NCI-H1436 treated with DMSO at 0.1 percent for 48 hours (cell line): ENCODE measurements at regions not wholly inside any gene's neighbourhood (a gene's known extent, or its start where the extent isn't known, plus 50 kb on each side); places are given as distances from the start of the nearest gene placed in this dataset.

Experiments
- DNase-seq: peaks from one replicate; lab custom pipeline; 2025; lab: John Stamatoyannopoulos, UW

DNA sequence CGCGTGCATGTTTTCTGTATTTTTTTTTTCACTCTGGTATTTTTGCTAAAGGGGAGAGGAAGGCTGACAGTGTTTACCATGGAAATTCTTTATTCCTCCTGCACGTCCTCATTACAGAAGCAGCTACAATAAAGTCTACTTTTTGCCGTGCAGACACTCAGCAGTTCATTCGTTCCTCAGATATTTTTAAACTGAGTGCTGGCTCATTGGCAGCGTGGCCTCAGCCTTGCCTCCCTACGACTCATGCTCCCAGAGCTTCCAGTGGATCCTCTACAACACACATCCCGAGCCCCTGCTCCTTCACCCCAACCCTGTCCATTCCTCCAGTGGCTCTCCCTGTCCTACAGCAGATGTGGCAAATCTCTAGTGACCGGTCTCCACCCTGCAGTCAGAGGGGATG lies 239.2 kb upstream of the ZMIZ1 start:
- DNase-seq, result no peak

GRCh38 chr10:78830062-78830975 lies 238.4 kb upstream of the ZMIZ1 start:
- DNase-seq, result no peak

DNA sequence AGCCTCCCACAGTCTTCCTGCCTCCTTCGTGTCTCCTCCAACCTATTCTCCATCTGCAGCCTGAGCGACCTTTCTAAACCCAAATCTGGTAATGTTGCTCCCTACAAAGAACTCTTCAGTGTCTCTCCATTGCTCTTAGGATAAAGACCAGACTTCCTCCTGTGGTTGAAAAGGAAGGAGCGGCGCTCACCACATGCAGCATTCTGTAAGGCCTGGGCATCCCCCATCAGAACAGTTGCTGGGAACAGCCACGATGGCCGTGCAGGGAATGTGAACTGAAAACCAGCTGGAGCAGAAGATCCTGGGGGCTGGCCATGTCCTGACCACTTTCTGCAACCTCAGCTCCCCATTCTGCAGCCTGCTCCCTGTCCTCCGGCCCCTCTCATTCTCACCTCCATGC lies 237.8 kb upstream of the ZMIZ1 start:
- no peak for DNase-seq

GRCh38 chr10:78831461-78831860 lies 237.3 kb upstream of the ZMIZ1 start:
- DNase-seq, result no peak

DNA sequence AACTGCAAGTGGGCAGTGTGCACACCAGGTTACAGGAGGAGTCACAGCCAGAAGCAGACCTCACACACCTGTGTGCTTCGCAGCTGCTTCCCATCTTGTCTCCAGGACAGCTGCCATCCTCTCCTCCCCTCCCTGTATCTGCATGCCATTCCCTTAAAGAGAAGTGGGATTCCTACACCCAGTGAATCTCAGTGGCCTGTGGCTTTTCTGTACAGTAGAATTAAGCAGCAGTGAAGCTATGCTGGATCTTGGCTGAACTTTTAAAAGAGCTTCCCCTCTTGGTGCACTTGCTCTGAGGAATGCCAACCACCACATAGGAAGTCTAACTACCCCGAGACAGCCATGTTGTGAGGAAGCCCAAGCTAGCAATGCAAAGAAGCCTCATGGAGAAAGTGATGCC lies 236.5 kb upstream of the ZMIZ1 start:
- DNase-seq, result no peak

- DNase-seq, result no peak
Observed at GRCh38 chr10:78838141-78838657, 230.6 kb upstream of the ZMIZ1 start.

DNA sequence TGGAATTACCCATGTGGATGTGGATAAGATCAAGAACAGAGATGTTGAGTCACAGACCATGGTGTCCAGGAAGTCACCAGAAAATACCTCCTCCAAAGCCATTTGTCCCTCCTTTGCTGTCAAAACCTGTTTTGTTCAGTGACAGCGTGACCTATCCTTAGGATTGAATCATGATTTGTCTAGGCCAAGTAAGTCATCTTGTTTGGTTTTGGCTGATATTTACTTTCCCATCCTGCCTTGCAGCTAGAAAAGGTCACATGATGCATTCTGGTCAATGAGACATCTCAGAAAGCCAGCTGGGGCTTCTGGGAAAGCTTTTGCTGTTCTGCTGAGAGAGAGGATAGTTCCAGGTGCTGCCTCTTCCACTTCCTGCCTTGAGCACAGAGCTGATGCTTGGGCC lies 225.3 kb upstream of the ZMIZ1 start:
- no peak for DNase-seq

- DNase-seq, result no peak
Observed at GRCh38 chr10:78844960-78845607, 223.7 kb upstream of the ZMIZ1 start.

DNA sequence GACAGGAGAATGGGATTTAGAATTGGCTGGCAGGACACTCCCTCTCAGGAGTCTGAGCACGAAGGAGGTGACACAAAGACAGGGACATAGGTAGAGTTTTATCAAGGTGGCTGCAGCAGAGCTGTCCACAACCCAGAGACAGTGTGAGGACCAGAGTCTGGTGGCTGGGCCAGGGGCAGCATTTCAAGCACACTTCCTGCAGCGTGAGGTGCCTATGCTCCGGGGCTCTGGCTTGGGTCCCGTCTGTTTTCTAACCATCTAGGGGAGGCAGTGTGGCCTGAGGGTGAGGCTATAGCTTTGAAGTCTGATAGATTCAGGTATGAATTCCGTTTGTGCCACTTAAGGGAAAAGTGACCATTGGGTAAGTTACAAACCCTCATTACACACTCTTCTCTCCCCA lies 222.7 kb upstream of the ZMIZ1 start:
- DNase-seq, result no peak

DNA sequence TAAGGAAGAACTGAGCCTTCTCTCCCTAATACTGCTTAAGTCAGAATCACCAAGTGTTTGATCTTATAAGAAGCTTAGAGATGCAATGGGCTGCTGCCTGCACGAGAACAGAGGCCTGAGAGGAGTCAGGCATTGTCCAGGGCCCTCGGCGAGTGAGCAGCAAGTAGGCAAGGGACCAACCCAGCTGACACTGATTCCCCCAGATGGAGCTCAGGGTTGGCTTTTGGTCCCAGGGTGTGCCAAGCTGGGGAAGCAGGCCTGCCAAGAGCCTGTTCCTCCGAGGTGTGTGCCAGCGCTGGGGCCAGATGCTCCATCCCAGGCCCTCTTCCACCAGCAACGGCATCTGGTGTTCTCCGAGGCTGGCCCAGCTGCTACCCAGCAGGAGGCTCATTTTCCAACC lies 222.0 kb upstream of the ZMIZ1 start:
- no peak for DNase-seq

- DNase-seq, result no peak
Observed at GRCh38 chr10:78847485-78847884, 221.3 kb upstream of the ZMIZ1 start.

DNA sequence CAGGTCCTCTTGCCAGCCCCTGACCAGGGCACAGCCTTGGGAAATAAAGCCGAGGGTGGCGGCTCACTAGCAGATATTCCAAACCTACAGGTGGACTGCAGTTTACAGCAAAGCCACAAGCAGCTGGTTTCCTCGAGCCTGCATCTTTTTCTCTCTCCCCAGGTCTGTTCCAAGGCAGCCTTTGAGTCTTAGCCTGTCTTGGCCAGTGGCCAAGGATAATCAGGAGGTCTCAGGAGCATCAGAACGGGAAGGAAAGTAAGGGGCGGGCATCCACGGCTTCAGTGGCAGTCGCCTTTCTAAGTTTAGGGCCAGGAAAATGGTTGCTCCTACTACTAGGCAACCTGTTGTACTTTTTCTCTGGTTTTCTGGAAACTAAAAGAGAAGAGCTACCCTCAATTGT lies 219.7 kb upstream of the ZMIZ1 start:
- DNase-seq, result no peak

GRCh38 chr10:78849731-78850130 lies 219.0 kb upstream of the ZMIZ1 start:
- no peak for DNase-seq

DNA sequence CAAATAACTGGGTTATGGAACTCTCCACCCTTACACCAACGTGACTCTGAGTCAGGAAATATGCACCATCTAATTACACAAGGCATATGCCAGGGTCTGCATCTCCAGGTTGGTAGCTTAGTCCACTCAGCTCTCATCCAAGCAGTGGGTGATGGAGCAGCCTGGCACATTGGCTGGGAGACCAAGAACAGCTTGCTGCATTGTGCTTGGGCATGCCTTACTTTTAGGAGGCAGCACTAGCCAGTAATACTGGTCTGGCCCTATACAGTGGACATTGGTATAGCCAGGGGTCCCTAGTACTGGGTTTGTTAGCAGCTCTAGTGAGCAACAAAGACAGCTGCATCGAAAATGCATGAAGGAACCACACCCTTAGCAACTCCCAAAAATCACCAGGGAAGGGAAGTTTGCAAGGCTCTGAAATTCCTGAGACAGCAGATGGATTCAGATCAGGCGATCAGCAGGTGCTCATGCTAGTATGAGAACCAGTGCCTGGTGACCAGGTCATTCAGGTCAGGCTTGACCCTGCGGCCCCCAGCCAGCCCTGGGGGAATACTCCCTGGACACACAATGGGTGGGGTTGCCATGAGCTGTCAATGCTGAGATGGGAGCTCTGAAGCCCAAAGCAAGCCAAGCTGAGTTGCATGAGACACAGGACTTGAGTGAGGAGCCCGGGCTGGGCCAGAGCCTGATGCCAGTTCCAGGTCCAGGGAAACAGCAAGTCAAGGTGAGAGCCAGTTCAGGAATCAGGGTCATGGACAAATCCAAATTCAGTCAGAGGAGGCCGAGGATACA lies 217.9 kb upstream of the ZMIZ1 start:
- no peak for DNase-seq

GRCh38 chr10:78851647-78852046 lies 217.1 kb upstream of the ZMIZ1 start:
- no peak for DNase-seq

- DNase-seq, result no peak
Observed at GRCh38 chr10:78852466-78853240, 216.1 kb upstream of the ZMIZ1 start.

DNA sequence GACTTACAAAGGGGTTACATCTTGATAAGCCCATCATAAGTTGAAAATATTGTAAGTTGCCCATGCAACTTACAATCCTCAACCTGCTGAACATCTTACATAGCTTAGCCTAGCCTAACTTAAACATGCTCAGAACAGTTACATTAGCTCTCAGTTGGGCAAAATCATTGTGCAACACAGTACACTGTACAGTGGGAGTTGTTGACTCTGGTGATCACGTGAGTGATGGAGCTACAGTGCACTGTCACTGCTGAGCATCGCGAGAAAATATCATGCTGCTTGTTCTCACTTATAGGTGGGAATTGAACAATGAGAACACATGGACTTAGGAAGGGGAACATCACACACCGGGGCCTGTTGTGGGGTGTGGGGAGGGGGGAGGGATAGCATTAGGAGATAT lies 214.9 kb upstream of the ZMIZ1 start:
- no peak for DNase-seq

- no peak for DNase-seq
Observed at GRCh38 chr10:78856421-78856820, 212.3 kb upstream of the ZMIZ1 start.

DNA sequence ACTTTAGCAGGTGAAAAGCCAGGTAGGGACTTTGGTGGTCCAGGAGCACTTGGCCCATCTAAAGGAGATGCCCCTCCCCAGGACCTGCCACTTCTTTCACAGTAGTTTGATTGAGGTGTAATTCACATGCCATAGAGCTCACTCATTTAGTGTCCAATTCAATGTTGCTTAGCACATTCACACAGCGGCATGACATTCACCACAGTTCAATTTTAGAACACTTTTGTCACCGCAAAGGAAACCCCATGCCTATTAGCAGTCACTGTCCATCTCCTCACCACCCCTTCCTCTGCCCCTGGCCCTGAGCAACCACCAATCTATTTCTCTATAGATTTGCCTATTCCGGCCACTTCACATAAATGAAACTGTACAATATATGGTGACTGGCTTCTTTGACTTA lies 211.6 kb upstream of the ZMIZ1 start:
- DNase-seq, result no peak

- DNase-seq, result no peak
Observed at GRCh38 chr10:78859266-78859665, 209.5 kb upstream of the ZMIZ1 start.

GRCh38 chr10:78859769-78860168 lies 209.0 kb upstream of the ZMIZ1 start:
- DNase-seq, result no peak
